DND-41 (cell line): ENCODE measurements at regions not wholly inside any gene's neighbourhood (a gene's known extent, or its start where the extent isn't known, plus 50 kb on each side); places are given as distances from the start of the nearest gene placed in this dataset.

Experiments
- ATAC-seq: fragments of 200-7000 bp; cut with Tn5 transposase; 3 replicates; pipeline ENCODE4 v1.9.1; 2021; ENCODE audit warnings: low read depth; ENCODE audit not compliant: insufficient read depth
- DNase-seq: peaks from one replicate; pipeline ENCODE4 v3.0.0-alpha.2; 2020
- H2AFZ ChIP-seq: 2 replicates; pipeline ENCODE4 v1.6.0; 2012; ENCODE audit warnings: low read depth, low read length
- H3K27ac ChIP-seq: 2 replicates; pipeline ENCODE4 v1.5.1; 2012; ENCODE audit warnings: low read length, inconsistent platforms
- H3K27me3 ChIP-seq: fragments of 200-600 bp; sonication (generic); 2 replicates; pipeline ENCODE4 v1.6.0; 2012; ENCODE audit warnings: low read length, mild to moderate bottlenecking, inconsistent platforms; ENCODE audit not compliant: insufficient read depth, poor library complexity
- H3K36me3 ChIP-seq: 2 replicates; pipeline ENCODE4 v1.5.1; 2012; ENCODE audit warnings: low read length, inconsistent platforms; ENCODE audit not compliant: insufficient read depth
- H3K4me1 ChIP-seq: 2 replicates; pipeline ENCODE4 v1.5.1; 2012; ENCODE audit warnings: mild to moderate bottlenecking, low read length; ENCODE audit not compliant: insufficient read depth
- H3K4me2 ChIP-seq: 2 replicates; pipeline ENCODE4 v1.6.0; 2012; ENCODE audit warnings: mild to moderate bottlenecking, moderate library complexity, low read length, inconsistent platforms; ENCODE audit not compliant: insufficient read depth
- H3K4me3 ChIP-seq, 2 experiments: fragments of 200-600 bp in 1 of 2; shearing (Covaris generic) in 1 of 2; 2 replicates each; pipeline ENCODE4 v1.5.1; 2012 to 2016; ENCODE audit warnings: inconsistent platforms in 2 of 2, low read length in 2 of 2, mild to moderate bottlenecking in 2 of 2, low read depth in 1 of 2, moderate library complexity in 1 of 2
- H3K79me2 ChIP-seq: 2 replicates; pipeline ENCODE4 v1.6.0; 2012; ENCODE audit warnings: low read length, inconsistent platforms; ENCODE audit not compliant: insufficient read depth
- H3K9ac ChIP-seq: 2 replicates; pipeline ENCODE4 v1.6.0; 2012; ENCODE audit warnings: low read depth, mild to moderate bottlenecking, inconsistent platforms, low read length, moderate library complexity
- H3K9me3 ChIP-seq: 2 replicates; pipeline ENCODE4 v1.5.1; 2012; ENCODE audit warnings: low read length, moderate library complexity, mild to moderate bottlenecking, inconsistent platforms; ENCODE audit not compliant: insufficient read depth, severe bottlenecking
- H4K20me1 ChIP-seq: 2 replicates; pipeline ENCODE4 v1.6.0; 2012; ENCODE audit warnings: low read length; ENCODE audit not compliant: insufficient read depth
- CTCF ChIP-seq: IDR thresholded peaks from 2 replicates; pipeline ENCODE4 v1.5.1; 2012; ENCODE audit warnings: borderline replicate concordance, low read length, moderate library complexity, mild to moderate bottlenecking; ENCODE audit not compliant: poor library complexity, severe bottlenecking; ENCODE audit errors: extremely low read depth
- EZH2 ChIP-seq: IDR thresholded peaks from 3 replicates; pipeline ENCODE4 v1.6.1; 2012; ENCODE audit warnings: borderline replicate concordance, low read depth, mild to moderate bottlenecking, moderate library complexity, low read length, inconsistent platforms; ENCODE audit not compliant: severe bottlenecking

- H3K9me3 ChIP-seq = no peaks in the 10 kb centered on the region
- H4K20me1 ChIP-seq = no peaks in the 10 kb centered on the region
- no peaks in the 10 kb centered on the region for H3K27me3 ChIP-seq
- no peaks in the 10 kb centered on the region for H3K79me2 ChIP-seq
- no peak overlapping the region for H3K27ac ChIP-seq
- TF ChIP-seq EZH2 (no peak), CTCF (no peak)
- H2AFZ ChIP-seq = no peak overlapping the region
- H3K9ac ChIP-seq = no peak overlapping the region
- no peak overlapping the region for H3K4me2 ChIP-seq
- ATAC-seq = no peak
- H3K36me3 ChIP-seq = no peaks in the 10 kb centered on the region
- no peaks in the 10 kb centered on the region for H3K4me1 ChIP-seq
- DNase-seq = no peak
- H3K4me3 ChIP-seq = no peak overlapping the region
Measured at GRCh38 chr7:46343802-46344201, 422.7 kb upstream of the IGFBP3 start.

GRCh38 chr7:46322937-46323336 is 401.9 kb upstream of the IGFBP3 start:
- Histone ChIP-seq H3K4me2 (no peak overlapping the region), H4K20me1 (no peaks in the 10 kb centered on the region), H3K4me1 (no peaks in the 10 kb centered on the region), H3K4me3 (no peak overlapping the region), H3K9me3 (no peaks in the 10 kb centered on the region), H3K27me3 (no peaks in the 10 kb centered on the region), H3K36me3 (no peaks in the 10 kb centered on the region), H3K79me2 (no peaks in the 10 kb centered on the region), H3K9ac (no peak overlapping the region), H3K27ac (no peak overlapping the region), H2AFZ (no peak overlapping the region)
- ATAC-seq (no peak), DNase-seq (no peak)
- TF ChIP-seq CTCF = no peak
- TF ChIP-seq EZH2 = no peak

- H3K79me2 ChIP-seq = no peaks in the 10 kb centered on the region
- DNase-seq (no peak), ATAC-seq (no peak)
- H3K27me3 ChIP-seq = no peaks in the 10 kb centered on the region
- H3K9ac ChIP-seq = no peak overlapping the region
- no peaks in the 10 kb centered on the region for H4K20me1 ChIP-seq
- TF ChIP-seq EZH2 (no peak), CTCF (no peak)
- H3K9me3 ChIP-seq = no peaks in the 10 kb centered on the region
- H3K36me3 ChIP-seq = no peaks in the 10 kb centered on the region
- no peak overlapping the region for H3K27ac ChIP-seq
- no peaks in the 10 kb centered on the region for H3K4me1 ChIP-seq
- no peak overlapping the region for H3K4me2 ChIP-seq
- H2AFZ ChIP-seq = no peak overlapping the region
- H3K4me3 ChIP-seq = no peak overlapping the region
Measured at GRCh38 chr7:46321556-46322205, 400.6 kb upstream of the IGFBP3 start.
